CD4-positive, CD25-positive, alpha-beta regulatory T cell (primary cell): ENCODE measurements at regions not wholly inside any gene's neighbourhood (a gene's known extent, or its start where the extent isn't known, plus 50 kb on each side); places are given as distances from the start of the nearest gene placed in this dataset.

ENCODE experiments used
- ATAC-seq, 2 donors: fragments of 150-1000 bp; cut with Tn5 transposase; one replicate each; pipeline ENCODE4 v1.10.0; 2021; ENCODE audit warnings: low read depth in 2 of 2, moderate number of reproducible peaks in 2 of 2, moderate library complexity in 1 of 2
- DNase-seq, 3 donors: peaks; one replicate each; pipeline versions ENCODE4 v3.0.0 to v3.0.0-alpha.2; 2012 to 2022; ENCODE audit warnings: mixed read lengths in 1 of 3
- H3K27ac ChIP-seq: one replicate; pipeline ENCODE4 v1.7.0; 2013; ENCODE audit warnings: mild to moderate bottlenecking, low read length; ENCODE audit not compliant: insufficient read depth, poor library complexity, severe bottlenecking
- H3K27me3 ChIP-seq: one replicate; pipeline ENCODE4 v1.7.0; 2013; ENCODE audit warnings: low read length; ENCODE audit not compliant: control insufficient read depth, insufficient read depth
- H3K36me3 ChIP-seq: one replicate; pipeline ENCODE4 v1.7.0; 2013; ENCODE audit warnings: mild to moderate bottlenecking, low read length, moderate library complexity; ENCODE audit not compliant: control insufficient read depth, insufficient read depth
- H3K4me1 ChIP-seq: 2 replicates; pipeline ENCODE4 v1.7.0; 2013; ENCODE audit warnings: mild to moderate bottlenecking, low read length; ENCODE audit not compliant: insufficient read depth, control insufficient read depth, poor library complexity, severe bottlenecking
- H3K4me3 ChIP-seq: one replicate; pipeline ENCODE4 v1.7.0; 2013; ENCODE audit warnings: low read depth, mild to moderate bottlenecking, low read length, moderate library complexity
- H3K9me3 ChIP-seq, 2 experiments: 1 replicate in 1 of 2; 2 replicates in 1 of 2; pipeline ENCODE4 v1.7.0; 2013; ENCODE audit warnings: low read length in 2 of 2, mild to moderate bottlenecking in 1 of 2, moderate library complexity in 1 of 2; ENCODE audit not compliant: control insufficient read depth in 2 of 2
- H3K27ac Mint-ChIP-seq, 3 donors: one replicate each; pipeline ENCODE4 v1.8.0; 2020 to 2022; ENCODE audit warnings: mild to moderate bottlenecking in 3 of 3, mixed read lengths in 3 of 3, moderate library complexity in 2 of 3
- H3K27me3 Mint-ChIP-seq: one replicate; pipeline ENCODE4 v1.8.0; 2022; ENCODE audit warnings: mild to moderate bottlenecking, mixed read lengths
- H3K36me3 Mint-ChIP-seq: one replicate; pipeline ENCODE4 v1.8.0; 2020; ENCODE audit warnings: mixed read lengths
- H3K4me1 Mint-ChIP-seq, 4 donors: one replicate each; pipeline ENCODE4 v1.8.0; 2020 to 2022; ENCODE audit warnings: mixed read lengths in 4 of 4, mild to moderate bottlenecking in 1 of 4
- H3K4me3 Mint-ChIP-seq, 4 donors: one replicate each; pipeline ENCODE4 v1.8.0; 2020 to 2022; ENCODE audit warnings: mild to moderate bottlenecking in 4 of 4, mixed read lengths in 4 of 4, moderate library complexity in 3 of 4
- H3K9me3 Mint-ChIP-seq, 7 donors: one replicate each; pipeline ENCODE4 v1.8.0; 2020 to 2022; ENCODE audit warnings: mixed read lengths in 7 of 7, mild to moderate bottlenecking in 3 of 7, moderate library complexity in 2 of 7

DNA sequence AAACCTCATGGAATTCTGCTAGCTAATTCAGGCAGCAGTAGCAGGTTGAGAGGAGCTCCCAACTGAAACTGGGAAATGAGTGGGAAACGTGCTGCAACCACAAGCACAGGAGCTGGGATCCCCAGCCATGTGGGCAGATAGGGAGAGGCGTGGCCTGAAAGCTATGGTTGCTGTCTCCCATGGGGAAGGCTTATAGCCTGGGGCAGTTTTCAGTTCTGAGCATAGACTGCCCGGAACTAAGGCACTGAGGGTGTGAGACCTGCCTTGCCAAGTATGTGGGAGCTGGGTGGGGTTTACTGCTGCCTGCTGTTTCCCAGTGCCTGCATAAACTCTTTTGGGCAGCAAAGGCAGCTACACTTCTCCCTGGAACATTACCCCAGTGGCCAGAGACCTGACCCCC lies 229.5 kb downstream of the TUSC7 start:
- no peaks in the 10 kb centered on the region for H3K36me3 ChIP-seq
- no peak overlapping the region for H3K27ac Mint-ChIP-seq
- H3K9me3 Mint-ChIP-seq, result peaks cover 0 to 17% (median 7%) of the 10 kb centered on the region in 7 donors
- H3K27ac ChIP-seq, result no peak overlapping the region
- no peak overlapping the region for H3K4me3 Mint-ChIP-seq
- no peak for DNase-seq
- no peaks in the 10 kb centered on the region for H3K27me3 ChIP-seq
- no peaks in the 10 kb centered on the region for H3K4me1 Mint-ChIP-seq
- ATAC-seq, result no peak
- H3K9me3 ChIP-seq, result peaks cover 0 to 5% of the 10 kb centered on the region in 2 experiments
- H3K27me3 Mint-ChIP-seq, result no peaks in the 10 kb centered on the region
- H3K36me3 Mint-ChIP-seq, result no peaks in the 10 kb centered on the region
- H3K4me1 ChIP-seq, result no peaks in the 10 kb centered on the region
- H3K4me3 ChIP-seq, result no peak overlapping the region

DNA sequence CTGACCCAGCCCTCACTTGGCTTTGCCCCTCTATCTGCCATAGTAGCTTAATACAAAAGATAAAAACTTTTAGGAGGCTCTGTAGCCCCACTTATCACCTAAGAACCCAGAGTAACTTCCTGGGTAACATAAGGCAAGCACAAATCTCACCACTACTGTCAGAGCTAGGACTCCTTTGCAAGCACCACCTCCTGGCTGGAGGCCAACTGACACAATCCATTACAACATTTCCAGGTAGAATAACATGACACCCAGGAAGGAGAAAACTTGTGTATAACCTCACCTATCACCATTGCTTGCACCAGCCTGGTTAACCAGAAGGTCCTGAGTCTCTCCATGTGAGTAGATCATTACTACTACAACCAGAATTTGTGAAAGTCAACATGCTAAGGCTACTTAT lies 230.0 kb downstream of the TUSC7 start:
- Mint-ChIP-seq H3K36me3 (no peaks in the 10 kb centered on the region), H3K4me1 (no peaks in the 10 kb centered on the region)
- ATAC-seq, result no peak

DNA sequence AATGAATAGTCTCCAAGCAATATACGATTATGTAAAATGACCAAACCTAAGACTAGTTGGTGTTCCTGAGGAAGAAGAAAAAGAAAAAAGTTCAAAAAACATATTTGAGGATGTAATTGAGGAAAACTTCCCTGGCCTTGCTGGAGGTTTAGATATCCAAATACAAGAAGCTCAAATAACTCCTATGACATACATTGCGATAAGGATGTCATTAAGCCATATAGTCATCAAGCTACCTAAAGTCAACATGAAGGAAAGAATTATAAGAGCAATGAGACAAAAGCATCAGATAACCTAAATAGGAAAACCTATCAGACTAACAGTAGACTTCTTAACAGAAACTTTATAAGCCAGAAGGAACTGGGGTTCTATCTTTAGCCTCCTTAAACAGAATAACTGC lies 231.1 kb downstream of the TUSC7 start:
- DNase-seq, result no peak
- no peaks in the 10 kb centered on the region for H3K36me3 Mint-ChIP-seq
- no peak overlapping the region for H3K27ac ChIP-seq
- ATAC-seq, result no peak
- no peaks in the 10 kb centered on the region for H3K4me1 Mint-ChIP-seq
- no peaks in the 10 kb centered on the region for H3K9me3 ChIP-seq
- H3K27me3 ChIP-seq, result no peaks in the 10 kb centered on the region
- H3K4me1 ChIP-seq, result no peaks in the 10 kb centered on the region
- H3K4me3 Mint-ChIP-seq, result no peak overlapping the region
- no peaks in the 10 kb centered on the region for H3K36me3 ChIP-seq
- H3K4me3 ChIP-seq, result no peak overlapping the region
- peaks cover 0 to 21% (median 6%) of the 10 kb centered on the region in 7 donors for H3K9me3 Mint-ChIP-seq
- H3K27me3 Mint-ChIP-seq, result no peaks in the 10 kb centered on the region
- H3K27ac Mint-ChIP-seq, result no peak overlapping the region

More for the DNA sequence above, 230.0 kb downstream of the TUSC7 start:
- H3K27ac Mint-ChIP-seq, result no peak overlapping the region
- no peak for DNase-seq
- Histone ChIP-seq H3K27me3 (no peaks in the 10 kb centered on the region), H3K9me3 (peaks cover 0 to 5% of the 10 kb centered on the region in 2 experiments), H3K36me3 (no peaks in the 10 kb centered on the region), H3K27ac (no peak overlapping the region), H3K4me3 (no peak overlapping the region), H3K4me1 (no peaks in the 10 kb centered on the region)
- no peak overlapping the region for H3K4me3 Mint-ChIP-seq
- no peaks in the 10 kb centered on the region for H3K27me3 Mint-ChIP-seq
- H3K9me3 Mint-ChIP-seq, result peaks cover 0 to 21% (median 7%) of the 10 kb centered on the region in 7 donors

DNA sequence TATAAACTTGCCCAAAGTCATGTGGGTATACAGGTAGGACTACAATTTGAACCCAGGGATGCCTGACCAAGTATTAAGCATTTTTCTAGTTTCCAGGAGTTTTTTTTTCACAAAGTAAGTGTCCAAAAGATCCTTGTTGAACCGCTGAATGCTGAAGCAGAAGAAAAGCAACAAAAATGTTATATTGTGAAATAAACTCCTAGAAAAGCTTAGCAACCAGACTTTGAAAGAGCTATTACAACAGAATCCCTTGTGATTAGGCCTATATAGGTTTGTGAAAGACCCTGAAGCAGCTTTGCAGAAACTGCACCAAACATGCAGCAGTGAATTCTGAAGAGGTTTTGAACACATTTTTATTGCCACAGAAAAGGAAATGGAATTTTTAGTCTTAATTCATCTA lies 236.8 kb downstream of the TUSC7 start:
- no peak overlapping the region for H3K27ac Mint-ChIP-seq
- H3K36me3 Mint-ChIP-seq, result no peaks in the 10 kb centered on the region
- H3K4me3 Mint-ChIP-seq, result no peak overlapping the region
- DNase-seq, result no peak
- no peaks in the 10 kb centered on the region for H3K27me3 Mint-ChIP-seq
- Histone ChIP-seq H3K9me3 (no peaks in the 10 kb centered on the region), H3K27me3 (no peaks in the 10 kb centered on the region), H3K4me3 (no peak overlapping the region), H3K27ac (no peak overlapping the region), H3K4me1 (no peaks in the 10 kb centered on the region), H3K36me3 (no peaks in the 10 kb centered on the region)
- H3K4me1 Mint-ChIP-seq, result no peaks in the 10 kb centered on the region
- peaks cover 0 to 13% (median 7%) of the 10 kb centered on the region in 7 donors for H3K9me3 Mint-ChIP-seq
- no peak for ATAC-seq

DNA sequence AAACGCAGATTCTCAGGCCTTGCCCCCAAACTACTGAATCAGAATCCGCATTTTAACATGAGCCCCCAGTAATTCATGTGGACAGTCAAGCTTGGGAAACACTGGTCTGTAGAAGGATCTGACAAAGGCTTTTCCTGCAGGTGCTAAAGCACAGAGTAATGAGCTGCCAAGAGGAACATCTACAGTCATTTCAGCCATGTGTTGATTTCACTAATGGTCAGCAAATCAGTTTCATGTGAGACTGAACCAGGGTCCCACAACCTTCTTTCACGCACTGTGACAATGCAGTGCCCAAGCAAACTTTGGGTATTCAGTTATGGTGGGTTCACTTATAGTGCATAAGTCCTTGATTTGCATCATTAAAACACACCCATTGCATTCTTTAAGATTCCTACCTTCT lies 237.6 kb downstream of the TUSC7 start:
- no peaks in the 10 kb centered on the region for H3K4me1 Mint-ChIP-seq
- no peaks in the 10 kb centered on the region for H3K27me3 Mint-ChIP-seq
- no peaks in the 10 kb centered on the region for H3K36me3 Mint-ChIP-seq

DNA sequence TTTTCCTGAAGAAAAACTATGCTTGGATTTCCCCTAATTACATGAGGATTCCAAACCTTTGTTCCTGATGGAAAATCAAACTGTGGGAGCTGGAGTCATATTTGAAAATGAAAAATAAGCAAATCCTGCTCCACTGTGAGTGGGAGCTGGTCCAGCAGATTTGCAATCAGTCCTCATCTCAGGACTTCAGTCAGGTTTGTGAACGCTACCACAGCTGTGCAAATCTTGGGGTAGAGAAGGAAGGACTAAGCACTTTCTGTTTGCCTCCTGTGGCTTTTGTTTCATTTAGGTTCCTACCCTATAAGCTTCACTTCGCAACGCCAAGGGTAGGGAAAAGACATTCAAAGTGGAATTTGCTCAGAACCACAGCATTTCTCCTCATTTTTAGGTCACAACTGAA lies 238.2 kb downstream of the TUSC7 start:
- no peak overlapping the region for H3K4me3 Mint-ChIP-seq
- H3K27ac Mint-ChIP-seq, result no peak overlapping the region
- no peaks in the 10 kb centered on the region for H3K9me3 ChIP-seq
- no peaks in the 10 kb centered on the region for H3K36me3 ChIP-seq
- no peaks in the 10 kb centered on the region for H3K4me1 Mint-ChIP-seq
- no peaks in the 10 kb centered on the region for H3K27me3 ChIP-seq
- no peak overlapping the region for H3K27ac ChIP-seq
- peaks cover 0 to 13% (median 5%) of the 10 kb centered on the region in 7 donors for H3K9me3 Mint-ChIP-seq
- H3K27me3 Mint-ChIP-seq, result no peaks in the 10 kb centered on the region
- ATAC-seq (no peak), DNase-seq (no peak)
- H3K36me3 Mint-ChIP-seq, result no peaks in the 10 kb centered on the region
- H3K4me3 ChIP-seq, result no peak overlapping the region
- no peaks in the 10 kb centered on the region for H3K4me1 ChIP-seq

More for the DNA sequence above, 237.6 kb downstream of the TUSC7 start:
- H3K9me3 Mint-ChIP-seq, result peaks cover 0 to 13% (median 5%) of the 10 kb centered on the region in 7 donors
- Histone ChIP-seq H3K36me3 (no peaks in the 10 kb centered on the region), H3K9me3 (no peaks in the 10 kb centered on the region), H3K27ac (no peak overlapping the region), H3K4me3 (no peak overlapping the region), H3K27me3 (no peaks in the 10 kb centered on the region), H3K4me1 (no peaks in the 10 kb centered on the region)
- DNase-seq (no peak), ATAC-seq (no peak)
- H3K4me3 Mint-ChIP-seq, result no peak overlapping the region
- H3K27ac Mint-ChIP-seq, result no peak overlapping the region

DNA sequence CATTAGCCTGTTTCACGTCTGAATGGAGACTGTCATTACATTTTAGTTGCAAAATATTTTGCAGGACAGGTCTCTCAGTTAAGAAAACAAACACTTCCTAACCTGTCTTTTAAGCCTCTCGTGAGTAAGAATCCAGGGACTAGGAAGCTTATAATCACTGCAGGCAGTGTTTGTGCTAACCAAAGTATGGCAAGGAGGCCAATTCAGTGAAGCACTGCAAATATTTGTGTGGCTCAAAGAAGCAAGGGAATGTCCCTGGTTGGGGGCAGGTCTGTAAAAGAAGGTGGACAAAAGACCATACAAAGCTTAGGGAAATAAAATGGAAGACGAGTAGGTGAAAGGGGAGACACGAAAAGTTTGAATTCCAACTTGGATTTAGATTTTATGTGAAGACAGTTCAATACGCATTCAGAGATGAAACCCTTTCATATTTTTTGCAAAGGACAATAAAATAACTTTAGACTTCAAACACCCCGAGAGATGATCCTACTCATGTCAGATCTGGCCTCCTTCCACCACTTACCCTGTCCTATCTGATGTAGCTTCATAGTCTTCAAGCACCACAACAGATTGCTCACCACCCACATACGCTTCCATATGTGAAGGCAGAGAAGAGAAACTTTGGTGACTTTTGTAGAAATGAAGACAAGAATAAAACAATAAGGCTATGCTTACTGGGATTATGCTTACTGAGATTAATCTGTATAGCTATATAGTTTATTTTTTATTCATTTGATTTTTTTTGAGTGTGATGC lies 240.9 kb downstream of the TUSC7 start:
- Histone ChIP-seq H3K4me1 (no peaks in the 10 kb centered on the region), H3K36me3 (no peaks in the 10 kb centered on the region), H3K9me3 (no peaks in the 10 kb centered on the region), H3K4me3 (no peak overlapping the region), H3K27me3 (no peaks in the 10 kb centered on the region), H3K27ac (no peak overlapping the region)
- ATAC-seq (no peak), DNase-seq (no peak)
- Mint-ChIP-seq H3K27me3 (no peaks in the 10 kb centered on the region), H3K27ac (no peak overlapping the region), H3K4me1 (no peaks in the 10 kb centered on the region), H3K4me3 (no peak overlapping the region), H3K9me3 (peaks cover 0 to 4% (median 1%) of the 10 kb centered on the region in 7 donors), H3K36me3 (no peaks in the 10 kb centered on the region)

DNA sequence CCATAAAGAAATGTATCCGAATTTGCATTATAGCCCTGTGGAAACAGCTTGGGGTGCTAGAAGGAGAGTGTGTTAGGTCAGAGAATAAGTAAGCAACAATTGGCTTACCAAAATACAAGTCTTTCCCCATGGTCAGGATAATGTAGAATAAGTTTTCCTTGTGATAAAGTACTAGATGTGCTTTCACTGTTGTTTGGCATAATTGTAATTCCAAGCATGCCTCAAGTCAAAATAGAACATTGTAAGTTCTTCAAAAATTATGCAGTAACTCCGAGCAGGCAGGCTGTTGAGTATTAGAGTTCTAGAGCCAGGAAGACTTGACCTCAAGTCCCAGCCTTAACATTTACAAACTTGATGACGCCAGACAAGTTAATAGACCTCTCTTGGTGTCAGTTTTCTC lies 242.0 kb downstream of the TUSC7 start:
- H3K36me3 ChIP-seq, result no peaks in the 10 kb centered on the region
- ATAC-seq (no peak), DNase-seq (no peak)
- H3K27ac ChIP-seq, result no peak overlapping the region
- H3K27me3 Mint-ChIP-seq, result no peaks in the 10 kb centered on the region
- H3K4me3 Mint-ChIP-seq, result no peak overlapping the region
- H3K4me1 Mint-ChIP-seq, result no peaks in the 10 kb centered on the region
- peaks cover 0 to 5% (median 2%) of the 10 kb centered on the region in 7 donors for H3K9me3 Mint-ChIP-seq
- H3K9me3 ChIP-seq, result no peaks in the 10 kb centered on the region
- no peaks in the 10 kb centered on the region for H3K4me1 ChIP-seq
- H3K27ac Mint-ChIP-seq, result no peak overlapping the region
- H3K27me3 ChIP-seq, result no peaks in the 10 kb centered on the region
- no peaks in the 10 kb centered on the region for H3K36me3 Mint-ChIP-seq
- H3K4me3 ChIP-seq, result no peak overlapping the region
